Psoas muscle (tissue), 7 donors: ENCODE measurements at regions not wholly inside any gene's neighbourhood (a gene's known extent, or its start where the extent isn't known, plus 50 kb on each side); places are given as distances from the start of the nearest gene placed in this dataset.

Experiments used
- ATAC-seq, 4 donors: fragments of 200-7000 bp; cut with Tn5 transposase; one replicate each; pipeline ENCODE4 v1.9.1; 2020; ENCODE audit warnings: moderate library complexity in 3 of 4, mild to moderate bottlenecking in 2 of 4
- DNase-seq, 2 donors: peaks; one replicate each; pipeline ENCODE4 v3.0.0-alpha.2; 2020
- H3K27ac ChIP-seq: fragments of 200-600 bp; one replicate; pipeline ENCODE4 v1.8.0; 2022
- H3K27me3 ChIP-seq, 3 donors: fragments of 200-600 bp in 1 of 3; one replicate each; pipeline versions ENCODE4 v1.6.1 to v1.8.0; 2013 to 2022; ENCODE audit warnings: low read length in 2 of 3, mild to moderate bottlenecking in 2 of 3, moderate library complexity in 1 of 3; ENCODE audit not compliant: insufficient read depth in 3 of 3
- H3K36me3 ChIP-seq, 2 donors: fragments of 200-600 bp in 1 of 2; one replicate each; pipeline versions ENCODE4 v1.6.1 to v1.8.0; 2013 to 2022; ENCODE audit warnings: low read depth in 1 of 2, mild to moderate bottlenecking in 1 of 2, moderate library complexity in 1 of 2; ENCODE audit not compliant: insufficient read depth in 1 of 2
- H3K4me1 ChIP-seq: fragments of 200-600 bp; one replicate; pipeline ENCODE4 v1.8.0; 2022
- H3K4me3 ChIP-seq: fragments of 200-600 bp; one replicate; pipeline ENCODE4 v1.8.0; 2022; ENCODE audit warnings: mild to moderate bottlenecking
- H3K9me3 ChIP-seq: fragments of 200-600 bp; one replicate; pipeline ENCODE4 v1.8.0; 2022
- CTCF ChIP-seq: fragments of 200-600 bp; IDR thresholded peaks from one replicate; pipeline ENCODE4 v1.8.0; 2022; ENCODE audit warnings: antibody characterized with exemption
- WGBS, 3 donors: extraction: QIAGEN DNeasy Blood & Tissue Kit; methylation state at CpG; one replicate each; pipeline versions ENCODE4 v1.1.6 to v1.1.7; 2013; 5-methylcytosine and 5-hydroxymethylcytosine counted together
- intact Hi-C, 2 donors: fragments of 100-400 bp; cut with DNase I; formaldehyde crosslinking; loops; one replicate each; pipeline versions ENCODE4 v1.11.0 to v1.14.2; 2022
- donor health status: healthy with polysubstance abuse.
- donor health status: DM: no; HTN: no; CAD: no; lungs with moderate emphysema.
- donor health status: Bipolar disorder and iron deficiency.
- donor health status: healthy.
- donor health status: DM: yes; HTN: yes; CAD: no.
- donor health status: DM: no; HTN: no; CAD: no.
- donor health status: DM: yes; HTN: yes; CAD: no.

DNA sequence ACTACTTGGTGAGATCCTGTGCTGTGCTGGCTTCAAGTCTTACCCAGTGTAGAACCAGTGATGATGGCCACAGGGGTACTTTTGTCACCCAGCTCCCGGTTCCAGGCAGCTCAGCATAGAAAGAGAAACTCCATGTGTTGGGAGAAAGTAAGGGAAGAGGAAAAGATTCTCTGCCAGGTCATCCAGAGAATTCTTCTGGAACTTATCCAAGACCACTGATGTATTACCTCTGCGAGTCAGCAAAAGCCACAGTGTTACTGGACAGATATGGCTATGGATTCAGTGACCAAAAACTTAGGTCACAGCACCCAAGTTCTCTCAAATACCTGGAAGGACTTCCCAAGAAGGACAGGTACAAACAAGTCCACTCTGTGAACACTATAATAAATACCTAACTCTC lies 399.5 kb upstream of the MIR17HG start:
- Histone ChIP-seq H3K4me3 (no peak overlapping the region), H3K9me3 (no peaks in the 10 kb centered on the region), H3K4me1 (no peaks in the 10 kb centered on the region), H3K36me3 (no peaks in the 10 kb centered on the region), H3K27ac (no peak overlapping the region), H3K27me3 (no peaks in the 10 kb centered on the region)
- intact Hi-C loops: no loop called here
- no peak for ATAC-seq
- no peak for TF ChIP-seq CTCF
- 79 to 88% (median 87%) methylated on average over 2 of the region's 2 CpGs for WGBS, 3 donors
- no peak for DNase-seq

DNA sequence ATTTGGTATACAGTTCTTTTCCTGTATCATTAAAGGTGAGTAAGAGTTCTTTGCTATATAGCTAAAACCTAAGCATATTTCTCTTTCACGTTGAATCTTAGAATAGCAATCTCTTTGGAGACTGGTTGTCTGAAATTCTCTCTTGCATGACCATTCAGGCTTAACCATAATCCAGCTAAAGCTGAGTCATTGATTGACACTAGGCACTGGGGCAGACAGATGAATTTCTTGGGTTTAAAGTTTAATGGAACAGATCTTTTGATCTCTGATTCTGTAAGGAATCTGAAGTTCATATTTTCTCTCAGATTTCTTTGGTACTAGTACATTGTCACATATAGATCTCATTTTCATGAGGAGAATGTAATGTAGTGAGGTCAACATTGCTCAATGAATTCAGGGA lies 397.3 kb upstream of the MIR17HG start:
- 26 to 39% (median 32%) methylated on average over 1 of the region's 1 CpG for WGBS, 3 donors
- intact Hi-C loops: no loop called here
- Histone ChIP-seq H3K9me3 (no peaks in the 10 kb centered on the region), H3K27ac (no peak overlapping the region), H3K4me1 (no peaks in the 10 kb centered on the region), H3K36me3 (no peaks in the 10 kb centered on the region), H3K4me3 (no peak overlapping the region), H3K27me3 (no peaks in the 10 kb centered on the region)
- no peak for ATAC-seq
- TF ChIP-seq CTCF: no peak
- DNase-seq: no peak

DNA sequence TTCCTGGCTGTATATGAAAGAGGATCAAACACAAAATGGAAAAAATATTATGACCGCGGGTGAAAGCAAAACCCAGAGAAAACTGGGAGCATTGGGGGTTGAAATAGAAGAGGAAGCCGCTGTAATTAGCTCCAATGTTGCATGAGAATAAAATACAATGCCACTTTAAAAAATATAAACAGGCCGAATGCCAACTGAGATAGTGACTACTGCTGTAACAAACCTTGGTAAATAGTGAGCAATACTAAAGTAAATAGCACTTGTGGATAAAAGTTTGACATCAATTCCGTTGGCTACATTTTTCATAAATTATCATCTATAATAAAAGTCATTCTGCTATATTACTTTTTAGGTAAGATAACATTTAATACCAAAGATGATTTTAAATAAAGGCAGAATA lies 395.8 kb upstream of the MIR17HG start:
- no peak for ATAC-seq

GRCh38 chr13:90952326-90952725 lies 395.2 kb upstream of the MIR17HG start:
- ATAC-seq (no peak), DNase-seq (no peak)
- Histone ChIP-seq H3K27ac (no peak overlapping the region), H3K36me3 (no peaks in the 10 kb centered on the region), H3K4me3 (no peak overlapping the region), H3K9me3 (no peaks in the 10 kb centered on the region), H3K27me3 (no peaks in the 10 kb centered on the region), H3K4me1 (no peaks in the 10 kb centered on the region)
- TF ChIP-seq CTCF: no peak
- intact Hi-C loops: no loop called here
- WGBS, 3 donors: 86 to 87% (median 86%) methylated on average over 1 of the region's 1 CpG

More for the DNA sequence above, 395.8 kb upstream of the MIR17HG start:
- TF ChIP-seq CTCF: no peak
- Histone ChIP-seq H3K36me3 (no peaks in the 10 kb centered on the region), H3K27me3 (no peaks in the 10 kb centered on the region), H3K4me1 (no peaks in the 10 kb centered on the region), H3K4me3 (no peak overlapping the region), H3K9me3 (no peaks in the 10 kb centered on the region), H3K27ac (no peak overlapping the region)
- 83 to 89% (median 88%) methylated on average over 5 of the region's 5 CpGs for WGBS, 3 donors
- DNase-seq: no peak
- intact Hi-C loops: no loop called here

GRCh38 chr13:90954605-90955195 lies 392.8 kb upstream of the MIR17HG start:
- 65 to 78% (median 66%) methylated on average over 2 of the region's 2 CpGs for WGBS, 3 donors
- no peaks in the 10 kb centered on the region for H3K4me1 ChIP-seq
- no peaks in the 10 kb centered on the region for H3K27me3 ChIP-seq
- no peak overlapping the region for H3K27ac ChIP-seq
- ATAC-seq (no peak), DNase-seq (no peak)
- no peak for TF ChIP-seq CTCF
- intact Hi-C loops: no loop called here
- H3K9me3 ChIP-seq: no peaks in the 10 kb centered on the region
- no peak overlapping the region for H3K4me3 ChIP-seq
- H3K36me3 ChIP-seq: no peaks in the 10 kb centered on the region
